GM12891 (cell line): ENCODE measurements at regions not wholly inside any gene's neighbourhood (a gene's known extent, or its start where the extent isn't known, plus 50 kb on each side); places are given as distances from the start of the nearest gene placed in this dataset.
"Not testable (repeated sequence)": the region's sequence is repeated elsewhere in the genome, so short reads cannot be mapped to it uniquely, and the experiment has no call there.

Experiments
- DNase-seq: peaks from one replicate; pipeline ENCODE4 v3.0.0; 2011; ENCODE audit warnings: low spot score; ENCODE audit not compliant: insufficient read length
- FAIRE-seq: peaks from 2 replicates; lab custom pipeline; 2011; peaks lifted over from hg19 to GRCh38; lab: Jason Lieb, UNC
- PAX5 ChIP-seq: IDR thresholded peaks from 2 replicates; pipeline ENCODE4 v1.6.1; 2011; ENCODE audit warnings: low read length, moderate library complexity, mild to moderate bottlenecking; ENCODE audit not compliant: insufficient read depth, severe bottlenecking
- POLR2A ChIP-seq: IDR thresholded peaks from 2 replicates; pipeline ENCODE4 v1.6.1; 2011; ENCODE audit warnings: low read depth, low read length, control low read depth
- POLR2AphosphoS5 ChIP-seq: IDR thresholded peaks from 2 replicates; pipeline ENCODE4 v1.6.1; 2011; ENCODE audit warnings: low read depth, low read length, control low read depth
- POU2F2 ChIP-seq: IDR thresholded peaks from 2 replicates; pipeline ENCODE4 v1.6.1; 2011; ENCODE audit warnings: low read depth, mild to moderate bottlenecking, control low read depth, low read length, moderate library complexity
- SPI1 ChIP-seq: IDR thresholded peaks from 2 replicates; pipeline ENCODE4 v1.6.1; 2011; ENCODE audit warnings: low read depth, low read length, control low read depth
- TAF1 ChIP-seq: IDR thresholded peaks from 2 replicates; pipeline ENCODE4 v1.6.1; 2011; ENCODE audit warnings: low read depth, low read length, control low read depth

DNA sequence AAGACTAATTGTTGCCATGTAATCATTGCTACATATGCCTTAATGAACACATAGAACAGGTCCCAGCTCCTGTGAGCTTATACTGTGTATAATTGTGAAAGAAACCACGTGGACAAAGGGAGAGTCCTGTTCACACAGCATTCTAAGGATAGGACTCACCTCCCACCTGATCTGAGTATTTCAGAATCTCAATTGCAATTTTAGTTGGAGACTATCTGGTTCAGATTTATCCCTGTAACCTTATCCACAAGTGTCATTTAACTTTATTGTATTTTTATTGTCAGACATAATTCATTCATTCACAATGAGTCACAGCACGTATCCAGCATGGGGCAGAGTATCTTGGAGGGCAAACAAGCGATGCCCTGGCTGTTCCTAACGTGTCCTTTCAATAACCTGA lies 448.3 kb downstream of the NTRK2 start:
- no peak for FAIRE-seq

DNA sequence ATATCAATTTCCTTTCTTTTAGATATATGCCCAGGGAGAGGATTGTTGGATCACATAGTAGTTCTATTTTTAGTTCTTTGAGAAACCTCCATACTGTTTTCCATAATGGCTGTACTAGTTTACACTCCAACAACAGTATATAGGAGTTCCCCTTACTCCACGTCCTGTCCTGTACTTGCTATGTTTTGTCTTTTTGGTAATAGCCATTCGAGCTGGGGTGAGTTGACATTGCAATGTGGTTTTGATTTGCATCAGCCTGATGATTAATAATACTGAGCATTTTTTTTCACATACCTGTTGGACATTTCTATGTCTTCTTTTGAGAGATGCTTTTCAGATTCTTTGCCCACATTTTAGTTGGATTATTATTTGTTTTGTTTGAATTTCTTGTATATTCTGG lies 445.9 kb downstream of the NTRK2 start:
- DNase-seq (no peak), FAIRE-seq (no peak)
- TF ChIP-seq SPI1: no peak
- TF ChIP-seq POU2F2: no peak

More for the DNA sequence above, 448.3 kb downstream of the NTRK2 start:
- no peak for DNase-seq
- TF ChIP-seq POLR2A (no peak), TAF1 (no peak), SPI1 (no peak), POLR2AphosphoS5 (no peak), PAX5 (no peak), POU2F2 (no peak)

DNA sequence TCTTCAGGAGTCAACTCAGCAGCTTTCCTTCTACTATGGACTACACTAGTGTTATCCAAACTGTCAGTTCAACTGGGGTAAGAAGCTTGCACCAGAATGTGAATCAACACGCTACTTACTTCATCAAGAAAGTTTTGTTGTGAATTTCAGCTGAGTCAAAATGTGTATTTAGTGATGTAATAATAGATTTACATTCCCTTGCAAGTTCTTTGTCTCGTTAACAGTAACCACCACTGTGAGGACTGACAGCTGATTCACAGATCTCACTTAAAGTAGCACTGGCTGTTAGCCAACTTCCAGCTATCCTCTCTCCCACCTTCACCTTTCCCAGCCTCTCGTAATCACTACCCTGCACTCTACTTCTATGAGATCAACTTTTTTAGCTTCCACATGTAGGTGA lies 445.3 kb downstream of the NTRK2 start:
- no peak for TF ChIP-seq POU2F2
- no peak for TF ChIP-seq SPI1
- TF ChIP-seq TAF1: no peak
- TF ChIP-seq POLR2A: no peak
- no peak for TF ChIP-seq POLR2AphosphoS5
- no peak for TF ChIP-seq PAX5
- FAIRE-seq (no peak), DNase-seq (no peak)

DNA sequence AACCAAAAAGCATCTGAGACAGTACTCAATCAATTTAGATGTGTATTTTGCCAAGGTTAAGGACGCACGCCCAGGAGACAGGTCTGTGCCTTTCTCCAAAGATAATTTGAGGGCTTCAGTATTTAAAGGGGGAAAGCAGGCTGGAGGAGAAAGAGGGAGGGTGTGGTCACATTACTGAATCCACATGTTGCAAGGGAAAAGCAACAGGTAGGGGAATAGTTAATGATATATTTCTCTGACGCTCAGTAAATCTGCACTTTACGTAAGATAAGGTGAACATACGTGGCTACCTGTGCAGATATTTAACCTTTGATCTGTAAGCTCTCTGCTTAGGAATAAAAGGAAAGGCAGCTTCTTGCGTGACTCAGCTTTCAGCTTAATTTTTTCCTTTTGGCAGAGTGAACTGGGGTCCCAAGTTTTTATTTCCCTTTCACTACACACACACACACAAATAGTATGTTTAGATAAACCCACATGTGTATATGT lies 443.4 kb downstream of the NTRK2 start:
- DNase-seq: no peak
- no peak for FAIRE-seq
- TF ChIP-seq POLR2A (no peak), PAX5 (no peak), SPI1 (no peak), TAF1 (no peak), POU2F2 (no peak), POLR2AphosphoS5 (no peak)

DNA sequence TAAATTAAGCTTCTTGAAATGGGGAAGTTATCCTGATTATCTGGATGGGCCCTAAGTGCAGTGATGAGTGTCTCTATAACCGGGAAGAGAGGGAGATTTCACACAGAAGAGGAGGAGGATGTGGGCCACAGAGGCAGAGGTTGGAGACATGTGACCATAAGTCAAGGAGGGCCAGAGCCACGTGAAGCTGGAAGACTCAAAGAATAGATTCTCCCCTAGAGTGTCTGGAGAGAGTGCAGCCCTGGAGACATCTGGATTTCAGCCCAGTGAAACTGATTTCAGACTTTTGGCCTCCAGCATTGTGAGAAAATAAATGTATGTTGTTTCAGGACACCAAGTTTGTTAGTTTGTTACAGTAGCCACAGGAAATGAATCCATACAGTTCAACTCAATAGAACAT lies 442.9 kb downstream of the NTRK2 start:
- TF ChIP-seq POU2F2 (no peak), POLR2AphosphoS5 (no peak), POLR2A (no peak), PAX5 (no peak), TAF1 (no peak), SPI1 (no peak)
- FAIRE-seq: no peak
- no peak for DNase-seq

DNA sequence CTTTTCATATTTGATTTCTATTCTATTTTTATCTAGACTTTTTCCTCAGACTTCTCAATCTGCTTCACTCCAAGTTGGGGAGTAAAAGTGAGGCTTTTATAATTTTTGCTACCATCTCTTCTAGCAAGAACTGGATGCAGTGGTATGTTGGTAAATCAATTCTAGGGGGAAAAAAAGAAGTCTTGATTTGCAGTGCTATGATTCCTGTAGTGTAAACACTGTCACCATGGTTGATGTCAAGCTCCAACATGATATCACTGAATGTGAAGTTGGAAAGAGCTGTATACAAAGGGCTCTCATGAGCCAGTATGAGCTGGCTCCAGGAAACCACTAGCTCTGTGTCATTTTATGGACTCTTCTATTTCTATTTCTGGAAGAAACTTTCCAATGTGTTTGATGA lies 439.2 kb downstream of the NTRK2 start:
- FAIRE-seq: no peak
- no peak for TF ChIP-seq POLR2A
- TF ChIP-seq PAX5: no peak
- TF ChIP-seq POU2F2: no peak
- TF ChIP-seq POLR2AphosphoS5: no peak
- no peak for TF ChIP-seq SPI1
- TF ChIP-seq TAF1: no peak
- no peak for DNase-seq

DNA sequence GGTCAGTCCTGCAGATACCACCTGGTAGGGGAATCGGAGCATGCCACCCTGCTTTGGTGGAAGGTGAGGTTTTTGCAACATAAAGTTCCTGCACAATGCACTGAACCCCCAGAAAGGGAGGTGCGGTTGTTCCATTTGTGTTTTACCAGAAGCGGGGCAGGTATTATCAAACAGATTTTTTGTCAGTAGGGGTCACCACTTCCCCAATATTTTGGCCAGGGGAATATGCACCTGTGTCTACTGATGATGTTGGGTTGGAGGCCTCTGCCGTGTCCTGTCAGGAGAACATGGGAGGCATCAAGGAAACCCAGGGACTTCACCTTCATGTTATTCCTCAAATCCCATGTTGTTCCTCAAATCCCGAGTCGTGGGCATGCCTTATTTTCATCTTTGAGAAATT lies 438.7 kb downstream of the NTRK2 start:
- DNase-seq (no peak), FAIRE-seq (no peak)
- TF ChIP-seq SPI1: no peak
- TF ChIP-seq POLR2AphosphoS5: no peak
- TF ChIP-seq TAF1: no peak
- TF ChIP-seq POLR2A: no peak
- TF ChIP-seq PAX5: no peak
- no peak for TF ChIP-seq POU2F2

DNA sequence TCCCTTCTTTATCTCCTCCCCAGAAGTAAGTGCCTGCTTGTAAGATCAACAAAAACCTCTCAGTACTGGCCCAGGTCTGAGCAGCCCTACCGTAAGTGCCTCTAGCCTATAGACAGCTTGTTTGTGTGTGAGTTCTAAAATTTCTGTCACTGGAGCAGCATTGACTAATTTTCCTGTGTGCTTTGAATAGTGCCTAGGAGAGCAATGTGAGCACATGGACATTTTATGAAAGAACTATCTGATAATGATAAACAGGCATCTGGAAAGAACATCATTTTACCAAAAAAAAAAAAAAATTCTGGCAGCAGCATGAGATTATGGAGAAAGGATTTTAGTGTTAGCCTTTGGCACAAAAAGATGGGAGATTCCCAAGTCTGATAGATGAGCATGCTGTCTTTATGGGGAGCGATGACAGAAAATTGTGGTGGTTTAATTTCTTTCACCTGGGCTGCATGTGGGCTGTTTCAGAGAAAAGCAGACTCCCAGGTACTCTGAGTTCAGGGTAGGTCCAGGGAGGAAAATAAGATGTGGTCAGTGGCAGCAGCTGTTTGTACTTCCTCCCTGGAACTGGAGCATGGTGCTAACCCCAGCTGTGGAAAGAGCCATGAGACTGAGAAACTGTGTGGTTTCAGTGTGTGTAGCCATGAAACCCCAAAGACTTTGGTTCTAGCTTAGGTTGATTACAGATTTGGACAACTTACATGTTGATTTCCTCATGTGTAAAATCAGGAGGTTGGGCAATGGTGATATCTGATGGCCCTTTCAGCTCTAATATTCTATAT lies 419.9 kb downstream of the NTRK2 start:
- DNase-seq (no peak), FAIRE-seq (no peak)
- TF ChIP-seq PAX5 (no peak), POLR2AphosphoS5 (no peak), POLR2A (no peak), SPI1 (no peak), POU2F2 (no peak), TAF1 (no peak)

DNA sequence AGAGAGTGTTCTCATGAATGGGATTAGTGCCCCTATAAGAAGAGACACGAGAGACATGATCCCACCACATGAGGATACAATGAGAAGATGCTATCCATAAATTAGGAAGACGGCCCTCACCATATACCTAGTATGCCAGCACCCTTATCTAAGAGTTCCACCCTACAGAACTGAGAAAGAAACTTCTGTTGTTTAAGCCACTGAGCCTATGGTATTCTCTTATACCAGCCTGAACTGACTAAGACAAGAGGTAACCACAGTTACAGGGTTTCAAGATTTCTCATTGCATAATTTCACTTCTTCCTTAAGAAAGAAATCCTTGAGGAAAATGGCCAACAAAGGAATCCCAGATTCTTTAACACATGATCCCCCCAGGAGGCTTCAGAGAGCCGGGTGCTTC lies 412.4 kb downstream of the NTRK2 start:
- FAIRE-seq: no peak
- no peak for TF ChIP-seq POU2F2
- TF ChIP-seq SPI1: no peak
- no peak for TF ChIP-seq PAX5
- no peak for TF ChIP-seq TAF1
- no peak for TF ChIP-seq POLR2A
- TF ChIP-seq POLR2AphosphoS5: no peak
- DNase-seq: no peak

DNA sequence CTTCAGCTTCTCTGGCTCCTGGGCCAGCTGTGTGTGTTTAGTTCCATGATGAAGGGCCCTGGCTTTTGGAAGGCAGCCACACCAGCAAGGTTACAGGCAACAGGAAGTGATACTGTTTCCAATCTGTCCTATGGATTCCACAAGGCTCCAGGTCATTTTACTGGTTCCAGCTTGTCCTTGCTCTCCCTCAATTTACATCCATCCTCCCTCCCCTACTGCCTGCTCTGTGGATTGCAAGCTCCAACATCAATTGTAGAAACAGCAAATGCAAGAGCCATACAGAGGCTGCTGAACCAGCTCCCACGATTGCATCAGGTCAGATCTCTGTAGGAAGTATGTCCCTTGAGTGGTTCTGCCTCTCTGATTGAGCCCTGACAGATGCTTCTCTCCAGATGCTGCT lies 409.8 kb downstream of the NTRK2 start:
- FAIRE-seq (no peak), DNase-seq (no peak)
- TF ChIP-seq SPI1: no peak
- no peak for TF ChIP-seq POLR2AphosphoS5
- no peak for TF ChIP-seq TAF1
- TF ChIP-seq POLR2A: no peak
- TF ChIP-seq POU2F2: no peak

DNA sequence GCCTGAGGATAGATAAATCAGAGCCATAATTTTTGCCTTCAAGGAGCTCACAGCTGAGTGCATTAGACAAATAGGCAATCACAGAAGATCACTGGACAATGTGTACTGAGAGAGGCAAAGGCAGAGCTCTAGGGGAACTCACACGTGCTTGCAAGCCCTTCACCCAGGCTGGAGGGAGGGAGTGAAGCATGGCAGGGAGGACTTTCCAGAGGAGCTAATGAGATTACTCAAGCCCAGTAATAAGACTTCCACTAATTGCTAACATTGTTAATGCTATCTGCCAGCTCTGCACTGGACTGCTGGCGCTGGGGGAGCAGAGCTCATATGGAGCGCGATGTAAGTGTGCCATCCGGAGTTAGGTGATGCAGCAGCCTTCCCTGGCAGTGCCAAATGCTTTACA lies 408.4 kb downstream of the NTRK2 start:
- no peak for FAIRE-seq
- TF ChIP-seq TAF1 (no peak), POLR2A (no peak)
- DNase-seq: no peak

DNA sequence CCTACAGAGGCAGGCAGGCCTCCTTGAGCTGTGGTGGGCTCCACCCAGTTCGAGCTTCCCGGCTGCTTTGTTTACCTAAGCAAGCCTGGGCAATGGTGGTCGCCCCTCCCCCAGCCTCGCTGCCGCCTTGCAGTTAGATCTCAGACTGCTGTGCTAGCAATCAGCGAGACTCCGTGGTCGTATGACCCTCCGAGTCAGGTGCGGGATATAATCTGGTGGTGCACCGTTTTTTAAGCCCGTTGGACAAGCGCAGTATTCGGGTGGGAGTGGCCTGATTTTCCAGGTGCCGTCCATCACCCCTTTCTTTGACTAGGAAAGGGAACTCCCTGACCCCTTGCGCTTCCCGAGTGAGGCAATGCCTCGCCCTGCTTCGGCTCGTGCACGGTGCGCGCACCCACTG lies 407.6 kb downstream of the NTRK2 start:
- not testable (repeated sequence) for DNase-seq, FAIRE-seq
